GM04504 (cell line): ENCODE measurements at regions not wholly inside any gene's neighbourhood (a gene's known extent, or its start where the extent isn't known, plus 50 kb on each side); places are given as distances from the start of the nearest gene placed in this dataset.

Experiments
- DNase-seq: peaks from one replicate; pipeline ENCODE4 v3.0.0-alpha.2; 2012; ENCODE audit warnings: low read depth

DNA sequence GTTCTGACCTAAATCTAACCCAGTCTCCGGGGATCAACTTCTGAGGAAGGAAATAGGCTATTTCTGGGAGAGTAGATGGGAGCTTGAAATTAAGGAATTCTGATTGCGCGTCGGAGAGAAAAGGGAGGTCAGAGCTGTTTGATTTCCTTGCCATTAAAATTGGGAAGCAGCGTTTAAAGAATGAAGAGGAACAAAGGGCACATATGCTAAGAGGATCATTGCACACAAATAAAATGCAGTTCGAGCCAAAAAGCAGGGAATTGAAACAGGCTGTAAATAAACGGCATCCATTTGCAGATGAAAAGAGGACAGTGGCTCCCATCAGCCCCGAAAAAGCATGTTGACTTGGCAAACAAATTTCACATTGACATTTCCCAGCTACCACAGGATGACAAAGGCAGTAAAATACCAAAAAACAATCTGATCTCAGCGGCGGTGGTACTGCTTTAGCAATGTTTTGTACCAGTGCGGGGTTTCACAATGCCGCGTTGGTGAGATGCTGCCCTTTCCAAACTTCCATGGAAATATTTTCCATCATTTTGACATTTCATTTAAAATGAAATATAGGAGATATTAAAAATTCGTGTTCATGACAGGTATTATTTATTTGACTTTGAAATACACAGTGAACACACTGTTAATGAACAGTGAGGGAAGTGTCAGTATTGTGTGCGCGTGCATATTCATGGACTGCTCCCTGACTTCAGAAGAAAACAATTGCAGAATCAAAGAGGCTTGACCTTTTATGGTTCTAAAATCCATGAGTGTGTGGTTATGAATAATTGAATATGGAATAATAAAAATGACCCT is 108.8 kb downstream of the SQOR start:
- no peak for DNase-seq

- no peak for DNase-seq
Measured at GRCh38 chr15:45744236-45744589, 109.4 kb downstream of the SQOR start.

GRCh38 chr15:45747426-45747825 is 112.6 kb downstream of the SQOR start:
- no peak for DNase-seq

DNA sequence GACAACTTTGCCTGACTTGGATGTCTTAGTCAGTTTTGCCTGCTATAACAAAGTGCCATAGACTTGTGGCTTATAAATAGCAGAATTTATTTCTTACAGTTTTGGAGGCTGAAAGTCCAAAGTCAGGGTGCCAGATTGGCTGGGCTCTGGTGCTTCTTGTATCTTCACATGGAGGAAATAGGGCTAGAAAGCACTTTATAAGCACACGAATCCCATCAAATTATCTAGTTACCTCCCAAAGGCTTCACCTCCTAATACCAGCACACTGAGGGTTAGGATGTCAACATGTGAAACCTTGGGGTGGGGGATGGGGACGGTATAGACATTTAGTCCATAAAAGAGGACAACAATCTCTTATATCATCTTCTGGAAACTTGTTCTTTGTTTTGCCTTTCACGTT is 116.8 kb downstream of the SQOR start:
- no peak for DNase-seq

GRCh38 chr15:45759936-45760335 is 125.1 kb downstream of the SQOR start:
- DNase-seq: no peak

GRCh38 chr15:45762726-45763125 is 127.9 kb downstream of the SQOR start:
- DNase-seq: no peak

- DNase-seq: no peak
Measured at GRCh38 chr15:45763170-45763869, 128.5 kb downstream of the SQOR start.

DNA sequence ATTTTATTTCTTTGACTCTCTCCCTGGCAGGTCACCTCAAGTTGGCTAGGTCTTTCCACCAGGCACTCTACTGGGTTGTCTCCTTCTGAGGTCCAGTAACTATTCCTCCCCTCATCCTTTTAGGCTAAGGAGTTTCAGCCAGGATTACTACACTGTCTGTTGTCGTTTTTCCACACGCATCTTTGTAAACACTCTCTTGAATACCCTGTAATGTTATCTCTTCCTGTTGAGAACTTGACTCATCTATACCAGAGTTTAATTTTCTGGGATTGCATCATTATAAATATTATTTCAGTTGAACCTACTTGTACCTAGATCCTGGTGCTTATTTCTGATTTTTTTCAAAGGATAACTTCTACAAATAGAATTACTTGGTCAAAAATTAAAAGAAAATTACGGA is 138.3 kb downstream of the SQOR start:
- DNase-seq: no peak

DNA sequence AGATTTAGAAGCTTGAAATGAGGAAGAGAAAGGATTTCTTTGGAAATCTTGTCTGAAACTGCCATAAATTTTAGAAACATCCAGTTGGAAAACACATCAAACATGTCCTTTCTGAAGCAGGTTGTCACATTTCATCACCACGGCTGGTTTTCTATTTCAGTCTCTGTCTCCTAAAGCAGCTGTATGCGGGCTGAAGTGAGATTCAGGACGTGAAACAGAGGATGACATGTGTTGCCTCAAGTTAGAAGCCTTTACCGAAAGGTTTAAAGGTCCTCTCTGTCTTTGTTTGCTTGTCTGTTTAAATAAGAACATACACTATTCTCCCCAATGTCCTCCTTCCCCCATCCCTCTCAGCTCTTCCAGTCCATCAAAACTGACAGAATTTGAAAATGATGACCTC is 141.9 kb downstream of the SQOR start:
- DNase-seq: no peak

DNA sequence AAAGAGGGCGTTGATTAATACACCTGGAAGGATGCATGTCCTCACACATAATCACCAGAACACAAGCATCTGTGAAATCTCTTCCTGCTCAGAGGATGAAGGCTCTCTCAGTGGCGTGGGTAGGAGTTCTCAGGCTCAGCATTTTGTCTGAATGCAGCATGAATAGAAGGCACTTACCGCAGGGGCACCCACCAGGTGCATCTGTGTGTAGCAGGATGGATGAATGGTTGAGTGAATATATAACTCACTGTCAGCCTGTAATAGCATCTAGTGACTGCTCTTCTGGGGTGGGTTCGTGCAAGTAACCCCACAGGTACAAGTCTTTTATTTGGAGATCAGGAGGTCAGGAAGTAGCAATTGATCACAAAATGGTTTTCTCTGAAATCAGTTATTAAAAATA is 143.0 kb downstream of the SQOR start:
- no peak for DNase-seq

- no peak for DNase-seq
Measured at GRCh38 chr15:45780352-45780751, 145.5 kb downstream of the SQOR start.

- no peak for DNase-seq
Measured at GRCh38 chr15:45784656-45785055, 149.8 kb downstream of the SQOR start.

GRCh38 chr15:45785897-45786296 is 151.1 kb downstream of the SQOR start:
- DNase-seq: no peak

DNA sequence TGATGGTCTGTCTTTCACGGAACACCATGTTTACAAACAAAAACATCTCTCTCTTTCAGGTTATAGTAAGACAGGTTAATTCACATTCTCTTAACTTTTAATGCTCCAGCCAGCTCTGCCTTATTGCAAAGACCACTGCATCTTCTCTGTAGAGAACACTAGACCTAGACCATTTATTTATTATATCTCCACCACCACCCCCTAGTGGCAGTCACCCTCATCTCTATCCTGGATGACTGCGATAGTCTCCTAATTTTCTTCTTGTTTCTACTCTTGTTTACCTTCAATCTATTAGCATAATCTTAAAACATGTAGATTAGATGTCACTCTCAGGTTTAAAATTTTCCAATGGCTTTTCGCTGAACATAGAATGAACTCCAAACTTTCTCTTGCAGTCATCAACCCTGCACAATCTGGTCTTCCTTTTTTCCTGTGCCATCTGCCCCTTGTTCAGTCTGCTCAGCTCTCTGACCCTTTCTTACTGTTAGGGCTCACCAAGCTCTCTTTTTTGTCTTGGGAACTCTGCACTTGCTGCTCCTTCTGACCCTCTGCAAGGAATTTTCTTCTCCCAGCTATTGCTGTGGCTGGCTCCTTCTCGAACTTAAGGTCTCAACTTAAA is 155.6 kb downstream of the SQOR start:
- DNase-seq: no peak

GRCh38 chr15:45794304-45794703 is 159.5 kb downstream of the SQOR start:
- DNase-seq: no peak

- DNase-seq: no peak
Measured at GRCh38 chr15:45794712-45795439, 160.0 kb downstream of the SQOR start.

- peak; percentile 36 for DNase-seq
Measured at GRCh38 chr15:45795440-45796069, 160.7 kb downstream of the SQOR start.

DNA sequence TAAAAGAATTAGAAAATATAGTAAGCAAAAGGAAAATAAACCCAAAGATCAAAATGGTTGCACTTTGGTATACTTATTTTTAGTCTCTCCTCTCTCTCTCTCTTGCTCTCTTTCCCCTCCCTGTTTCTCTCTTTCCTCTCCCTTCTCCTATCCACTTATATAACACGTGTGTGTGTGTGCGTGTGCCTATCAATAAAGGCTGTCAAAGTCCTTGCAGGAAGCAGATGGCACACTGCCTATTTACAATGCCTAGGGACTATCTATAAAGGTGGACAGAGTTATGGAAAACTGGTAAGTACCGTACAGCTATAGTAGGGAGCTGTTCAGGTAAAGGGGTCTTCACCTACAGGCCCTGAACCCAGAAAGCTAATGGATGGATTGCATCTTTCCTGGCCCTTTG is 161.6 kb downstream of the SQOR start:
- no peak for DNase-seq

DNA sequence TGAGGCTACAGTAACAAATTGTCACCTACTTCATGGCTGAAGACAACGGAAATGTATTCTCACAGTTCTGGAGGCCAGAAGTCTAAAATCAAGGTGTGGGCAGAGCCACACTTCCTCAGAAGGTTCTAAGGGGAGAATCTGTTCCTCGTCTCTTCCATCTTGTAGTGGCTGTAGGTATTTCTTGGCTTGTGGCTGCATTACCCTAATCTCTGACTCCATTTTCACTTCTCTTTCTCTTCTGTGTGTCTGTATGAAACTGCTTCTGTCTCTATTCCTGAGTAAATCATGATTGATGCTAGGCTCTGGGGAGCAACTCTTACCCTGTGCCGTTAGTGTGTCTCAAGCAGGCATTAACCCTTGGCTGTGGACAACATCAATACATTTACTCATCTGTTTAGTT is 164.7 kb downstream of the SQOR start:
- no peak for DNase-seq

- DNase-seq: no peak
Measured at GRCh38 chr15:45801543-45801942, 166.7 kb downstream of the SQOR start.

DNA sequence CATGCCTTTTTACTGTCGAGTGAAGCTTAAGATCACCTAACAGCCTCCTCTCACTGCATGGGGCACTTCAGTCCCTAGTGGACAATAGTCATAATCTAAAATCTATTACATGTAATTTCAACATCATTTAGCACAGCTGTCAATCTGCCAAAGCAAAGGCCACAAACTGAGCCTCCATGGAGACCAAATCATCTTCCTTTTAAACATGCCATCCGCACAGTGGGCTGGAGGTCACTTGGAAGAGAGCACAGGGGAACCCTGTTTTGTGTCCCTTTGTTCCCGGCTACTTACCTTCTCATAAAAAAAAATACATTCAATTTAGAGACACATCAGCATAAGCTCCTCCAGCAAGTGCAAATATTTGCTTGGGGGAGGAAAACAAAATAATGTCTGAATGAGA is 167.3 kb downstream of the SQOR start:
- DNase-seq: no peak

DNA sequence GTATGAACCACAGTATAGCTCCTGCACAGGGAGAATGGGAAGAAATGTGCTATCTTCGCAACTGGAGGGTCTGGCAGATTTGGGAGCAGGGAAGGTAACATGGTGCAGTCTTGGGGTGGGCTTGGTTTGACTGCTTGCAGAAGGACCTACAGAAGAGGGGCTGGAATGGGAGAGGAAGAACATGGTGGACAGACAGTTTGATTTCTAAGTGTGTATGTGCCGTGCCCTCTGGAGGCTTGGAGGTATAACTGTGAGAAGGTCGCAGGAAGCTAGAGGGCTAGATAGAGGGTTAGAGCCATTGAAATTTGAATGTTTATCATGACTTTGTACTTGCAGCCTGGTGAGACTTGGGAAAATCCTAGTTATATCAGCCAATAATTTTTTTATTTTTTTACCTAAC is 169.2 kb downstream of the SQOR start:
- DNase-seq: no peak
